ENCODE measurements at regions not wholly inside any gene's neighbourhood (a gene's known extent, or its start where the extent isn't known, plus 50 kb on each side); places are given as distances from the start of the nearest gene placed in this dataset.

DNA sequence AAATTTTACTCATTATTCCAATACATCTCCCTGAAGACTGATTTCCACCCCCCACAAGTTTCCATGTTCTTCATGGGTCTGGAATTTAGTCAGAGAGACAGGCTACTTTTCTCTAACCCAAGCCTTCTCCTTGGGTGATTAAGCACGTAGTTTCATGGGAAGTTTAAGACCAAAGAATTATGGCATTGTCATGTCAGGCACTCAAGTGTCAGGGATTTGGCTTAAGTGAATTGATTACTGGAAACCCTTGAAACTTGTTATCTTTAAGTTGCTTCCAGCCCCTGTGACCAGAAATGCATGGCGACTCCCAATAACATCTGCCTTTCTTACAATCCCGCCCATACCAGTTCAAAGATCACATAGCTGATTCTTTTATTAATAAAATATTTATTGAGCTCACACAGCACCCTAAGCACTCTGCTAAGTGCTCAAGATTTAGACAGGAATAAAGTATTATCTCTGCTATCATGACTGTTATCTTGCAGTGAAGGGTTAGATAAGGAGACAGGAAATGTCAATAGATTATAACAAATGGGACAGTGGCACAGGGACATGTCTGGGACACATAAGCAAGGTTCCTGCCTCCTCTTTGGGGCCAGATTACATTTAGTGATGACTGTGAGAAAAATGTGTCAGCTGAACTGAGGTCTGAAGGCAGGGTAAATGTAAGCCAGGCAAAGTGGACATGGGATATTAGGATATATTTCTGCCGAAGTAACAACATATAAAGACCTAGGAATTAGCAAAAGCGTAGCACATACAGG is 241.2 kb upstream of the TNC start:
- H3K4me3 ChIP-seq (ENCODE audit: low read depth, low read length) = no peak overlapping the region
- TF ChIP-seq, protein P1, sequence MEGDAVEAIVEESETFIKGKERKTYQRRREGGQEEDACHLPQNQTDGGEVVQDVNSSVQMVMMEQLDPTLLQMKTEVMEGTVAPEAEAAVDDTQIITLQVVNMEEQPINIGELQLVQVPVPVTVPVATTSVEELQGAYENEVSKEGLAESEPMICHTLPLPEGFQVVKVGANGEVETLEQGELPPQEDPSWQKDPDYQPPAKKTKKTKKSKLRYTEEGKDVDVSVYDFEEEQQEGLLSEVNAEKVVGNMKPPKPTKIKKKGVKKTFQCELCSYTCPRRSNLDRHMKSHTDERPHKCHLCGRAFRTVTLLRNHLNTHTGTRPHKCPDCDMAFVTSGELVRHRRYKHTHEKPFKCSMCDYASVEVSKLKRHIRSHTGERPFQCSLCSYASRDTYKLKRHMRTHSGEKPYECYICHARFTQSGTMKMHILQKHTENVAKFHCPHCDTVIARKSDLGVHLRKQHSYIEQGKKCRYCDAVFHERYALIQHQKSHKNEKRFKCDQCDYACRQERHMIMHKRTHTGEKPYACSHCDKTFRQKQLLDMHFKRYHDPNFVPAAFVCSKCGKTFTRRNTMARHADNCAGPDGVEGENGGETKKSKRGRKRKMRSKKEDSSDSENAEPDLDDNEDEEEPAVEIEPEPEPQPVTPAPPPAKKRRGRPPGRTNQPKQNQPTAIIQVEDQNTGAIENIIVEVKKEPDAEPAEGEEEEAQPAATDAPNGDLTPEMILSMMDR (IDR thresholded peaks at IDR 0.05; ENCODE audit: low read depth, low read length, missing control alignments) = no peak
- in situ Hi-C loops (cut with HindIII; ENCODE audit: low sequenced_read_pairs) = no loop called here
- DNase-seq (ENCODE audit: low read depth) = no peak

DNA sequence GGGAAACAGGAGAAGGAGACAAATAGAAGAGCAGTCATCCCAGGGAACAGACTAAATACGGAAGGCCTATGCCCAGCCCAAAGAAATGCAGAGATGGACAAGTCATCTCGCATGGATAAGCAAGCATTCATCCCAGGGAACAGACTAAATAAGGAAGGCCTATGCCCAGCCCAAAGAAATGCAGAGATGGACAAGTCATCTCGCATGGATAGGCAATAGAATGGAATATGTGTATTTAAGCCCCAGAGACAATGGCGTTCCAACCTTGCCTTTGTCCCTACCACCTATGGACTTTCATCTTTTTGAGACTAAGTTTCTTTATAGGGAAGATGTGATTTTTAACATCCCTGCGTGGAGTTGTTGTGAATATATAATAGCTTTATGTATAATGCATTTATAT is 242.2 kb upstream of the TNC start:
- H3K4me3 ChIP-seq (ENCODE audit: low read depth, low read length) = no peak overlapping the region
- DNase-seq (ENCODE audit: low read depth) = no peak
- in situ Hi-C loops (cut with HindIII; ENCODE audit: low sequenced_read_pairs) = no loop called here
- TF ChIP-seq, protein P1 (IDR thresholded peaks at IDR 0.05; ENCODE audit: low read depth, low read length, missing control alignments) = no peak

DNA sequence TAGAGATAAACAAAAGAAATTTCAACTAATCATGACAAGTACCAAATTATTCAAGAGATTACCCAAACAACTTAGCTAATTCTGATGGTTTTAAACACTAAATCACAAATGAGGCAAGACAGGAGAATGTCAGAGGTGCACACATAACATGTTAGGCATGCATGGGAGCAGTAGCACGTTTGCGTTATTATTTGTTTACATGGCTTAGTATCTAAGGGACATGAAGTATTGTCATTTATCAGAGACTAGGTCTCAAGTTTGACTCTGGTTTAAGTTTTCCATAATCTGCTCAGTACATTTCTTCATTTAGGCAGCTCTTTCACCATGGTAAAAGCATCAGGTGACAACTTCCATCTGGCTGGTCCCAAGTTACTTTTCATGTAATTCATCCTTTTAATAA is 244.1 kb upstream of the TNC start:
- TF ChIP-seq, protein P1 (IDR thresholded peaks at IDR 0.05; ENCODE audit: low read depth, low read length, missing control alignments) = no peak
- no peak overlapping the region for H3K4me3 ChIP-seq (ENCODE audit: low read depth, low read length)
- in situ Hi-C loops (cut with HindIII; ENCODE audit: low sequenced_read_pairs) = no loop called here

DNA sequence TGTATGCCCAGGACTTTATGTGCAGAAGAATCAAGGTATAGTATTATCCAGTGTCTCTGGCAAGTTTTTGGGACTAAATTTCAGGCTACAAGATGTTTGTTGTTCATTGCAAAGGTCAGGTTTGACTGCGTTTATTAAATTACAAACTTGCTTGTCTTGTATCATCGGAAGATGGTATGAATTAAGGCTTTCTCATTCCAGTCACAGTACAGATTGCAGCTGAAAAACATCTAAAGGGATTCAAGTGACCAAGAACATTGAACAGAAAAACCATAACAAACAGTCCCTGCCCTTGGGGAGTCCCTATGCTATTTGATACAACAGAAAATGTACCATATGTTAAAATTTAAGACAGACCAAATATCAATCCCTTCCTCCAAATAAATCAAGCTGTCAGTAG is 244.7 kb upstream of the TNC start:
- DNase-seq (ENCODE audit: low read depth) = no peak
- no peak overlapping the region for H3K4me3 ChIP-seq (ENCODE audit: low read depth, low read length)
- TF ChIP-seq, protein P1 (IDR thresholded peaks at IDR 0.05; ENCODE audit: low read depth, low read length, missing control alignments) = no peak
- in situ Hi-C loops (cut with HindIII; ENCODE audit: low sequenced_read_pairs) = no loop called here

More for the DNA sequence above, 244.1 kb upstream of the TNC start:
- no peak for DNase-seq (ENCODE audit: low read depth)

DNA sequence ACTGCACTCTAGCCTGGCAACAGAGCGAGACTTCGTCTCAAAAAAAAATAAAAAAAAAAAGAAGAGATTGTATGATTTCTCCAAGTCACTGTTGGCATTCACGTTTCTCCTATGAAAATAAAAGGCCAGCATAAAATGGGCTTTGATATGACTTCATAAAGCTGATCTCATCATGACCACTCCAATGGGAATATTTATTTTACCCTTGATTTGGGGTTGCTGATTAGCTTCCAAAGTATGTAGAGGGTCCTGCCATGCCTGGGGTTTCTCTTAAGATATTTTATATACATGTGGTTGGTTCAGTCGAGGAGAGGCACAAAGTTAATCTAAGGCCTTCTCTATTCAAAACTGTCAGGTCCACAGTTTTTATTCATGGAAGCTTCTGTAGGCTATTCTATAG is 247.0 kb upstream of the TNC start:
- DNase-seq (ENCODE audit: low read depth) = no peak
- in situ Hi-C loops (cut with HindIII; ENCODE audit: low sequenced_read_pairs) = no loop called here
- TF ChIP-seq, protein P1 (IDR thresholded peaks at IDR 0.05; ENCODE audit: low read depth, low read length, missing control alignments) = no peak
- H3K4me3 ChIP-seq (ENCODE audit: low read depth, low read length) = no peak overlapping the region

DNA sequence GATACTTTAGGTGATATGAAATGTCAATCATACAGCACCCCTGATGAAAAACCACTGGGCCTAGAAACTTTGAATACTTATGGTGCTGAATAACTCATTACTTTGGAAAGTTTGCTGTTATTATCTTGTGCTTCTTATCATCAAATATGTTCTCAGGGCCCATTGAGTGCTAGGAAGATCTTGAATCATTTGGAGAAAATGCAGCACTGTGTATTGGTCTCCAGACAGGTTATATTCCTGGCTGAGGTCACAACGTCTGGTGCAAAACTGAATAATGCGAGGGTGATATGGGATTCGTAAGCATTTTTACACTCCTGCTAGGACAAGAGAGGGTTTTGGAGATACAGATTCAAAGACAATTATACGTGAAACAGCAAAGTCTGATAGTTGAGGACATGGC is 249.4 kb upstream of the TNC start:
- TF ChIP-seq, protein P1 (IDR thresholded peaks at IDR 0.05; ENCODE audit: low read depth, low read length, missing control alignments) = no peak
- no peak overlapping the region for H3K4me3 ChIP-seq (ENCODE audit: low read depth, low read length)
- no peak for DNase-seq (ENCODE audit: low read depth)
- in situ Hi-C loops (cut with HindIII; ENCODE audit: low sequenced_read_pairs) = no loop called here

All from astrocyte of the cerebellum (primary cell).